ENCODE measurements at regions not wholly inside any gene's neighbourhood (a gene's known extent, or its start where the extent isn't known, plus 50 kb on each side); places are given as distances from the start of the nearest gene placed in this dataset.

GRCh38 chr1:213569816-213570150 lies 418.0 kb upstream of the PROX1 start:
- no peak for TF ChIP-seq TCF4 (CRISPR knock-in tag; IDR thresholded peaks at IDR 0.05; ENCODE audit: borderline replicate concordance)
- no peak for TF ChIP-seq ZNF70 (CRISPR knock-in tag; IDR thresholded peaks at IDR 0.05)
- ATAC-seq, result no peak

- no peak for TF ChIP-seq BACH2 (CRISPR knock-in tag; IDR thresholded peaks at IDR 0.05; ENCODE audit: borderline replicate concordance)
- TF ChIP-seq ARNTL (CRISPR knock-in tag; IDR thresholded peaks at IDR 0.05; ENCODE audit: borderline replicate concordance, low read depth), result no peak
- TF ChIP-seq SNAI2 (CRISPR knock-in tag; IDR thresholded peaks at IDR 0.05), result no peak
- no peak for TF ChIP-seq RARB (CRISPR knock-in tag; IDR thresholded peaks at IDR 0.05)
- TF ChIP-seq ZFP3 (CRISPR knock-in tag; IDR thresholded peaks at IDR 0.05), result no peak
- TF ChIP-seq ZFP30 (CRISPR knock-in tag; IDR thresholded peaks at IDR 0.05), result no peak
- no peak for TF ChIP-seq TOX (CRISPR knock-in tag; IDR thresholded peaks at IDR 0.05; ENCODE audit: borderline replicate concordance)
- TF ChIP-seq GLIS3 (CRISPR knock-in tag; IDR thresholded peaks at IDR 0.05), result no peak
- TF ChIP-seq ZNF70 (CRISPR knock-in tag; IDR thresholded peaks at IDR 0.05), result no peak
- TF ChIP-seq ZC3H10 (CRISPR knock-in tag; IDR thresholded peaks at IDR 0.05), result no peak
- TF ChIP-seq TCF4 (CRISPR knock-in tag; IDR thresholded peaks at IDR 0.05; ENCODE audit: borderline replicate concordance), result no peak
- TF ChIP-seq CSRNP3 (CRISPR knock-in tag; IDR thresholded peaks at IDR 0.05), result no peak
- no peak for TF ChIP-seq ESRRG (CRISPR knock-in tag; IDR thresholded peaks at IDR 0.05)
- ATAC-seq, result no peak
Measured at GRCh38 chr1:213570487-213570886, 417.3 kb upstream of the PROX1 start.

GRCh38 chr1:213571419-213571818 lies 416.4 kb upstream of the PROX1 start:
- TF ChIP-seq ARNTL (CRISPR knock-in tag; IDR thresholded peaks at IDR 0.05; ENCODE audit: borderline replicate concordance, low read depth), result no peak
- no peak for TF ChIP-seq ZC3H10 (CRISPR knock-in tag; IDR thresholded peaks at IDR 0.05)
- TF ChIP-seq GLIS3 (CRISPR knock-in tag; IDR thresholded peaks at IDR 0.05), result no peak
- no peak for TF ChIP-seq ZNF565 (CRISPR knock-in tag; conservative IDR thresholded peaks at IDR 0.05; ENCODE audit: low read depth)
- no peak for TF ChIP-seq POU6F1 (CRISPR knock-in tag; IDR thresholded peaks at IDR 0.05; ENCODE audit: borderline replicate concordance, low read depth)
- no peak for TF ChIP-seq ESRRG (CRISPR knock-in tag; IDR thresholded peaks at IDR 0.05)
- TF ChIP-seq TCF4 (CRISPR knock-in tag; IDR thresholded peaks at IDR 0.05; ENCODE audit: borderline replicate concordance), result no peak
- TF ChIP-seq TSHZ2 (CRISPR knock-in tag; IDR thresholded peaks at IDR 0.05), result no peak
- no peak for TF ChIP-seq ZNF70 (CRISPR knock-in tag; IDR thresholded peaks at IDR 0.05)
- TF ChIP-seq ZFP3 (CRISPR knock-in tag; IDR thresholded peaks at IDR 0.05), result no peak
- TF ChIP-seq PPARA (CRISPR knock-in tag; IDR thresholded peaks at IDR 0.05; ENCODE audit: borderline replicate concordance), result no peak
- TF ChIP-seq BACH2 (CRISPR knock-in tag; IDR thresholded peaks at IDR 0.05; ENCODE audit: borderline replicate concordance), result no peak
- ATAC-seq, result no peak

GRCh38 chr1:213571843-213572242 lies 415.9 kb upstream of the PROX1 start:
- no peak for TF ChIP-seq ZNF565 (CRISPR knock-in tag; conservative IDR thresholded peaks at IDR 0.05; ENCODE audit: low read depth)
- TF ChIP-seq TCF4 (CRISPR knock-in tag; IDR thresholded peaks at IDR 0.05; ENCODE audit: borderline replicate concordance), result no peak
- TF ChIP-seq PATZ1 (CRISPR knock-in tag; IDR thresholded peaks at IDR 0.05; ENCODE audit: borderline replicate concordance), result no peak
- TF ChIP-seq RARB (CRISPR knock-in tag; IDR thresholded peaks at IDR 0.05), result no peak
- no peak for TF ChIP-seq BACH2 (CRISPR knock-in tag; IDR thresholded peaks at IDR 0.05; ENCODE audit: borderline replicate concordance)
- ATAC-seq, result no peak

Measured in SK-N-SH treated with all-trans-retinoic acid at 6 μM for 48 hours (cell line).